ENCODE measurements at regions not wholly inside any gene's neighbourhood (a gene's known extent, or its start where the extent isn't known, plus 50 kb on each side); places are given as distances from the start of the nearest gene placed in this dataset.

- 93 to 95% methylated on average over 2 of the region's 2 CpGs for WGBS, 2 donors
- Histone ChIP-seq H3K9me3 (no peaks in the 10 kb centered on the region), H3K4me1 (no peaks in the 10 kb centered on the region), H3K27ac (no peak overlapping the region), H3K36me3 (ENCODE audit: low read depth, missing control alignments) (no peaks in the 10 kb centered on the region), H3K27me3 (no peaks in the 10 kb centered on the region), H3K4me3 (no peak overlapping the region)
- intact Hi-C loops (cut with DNase I; ENCODE audit: low total_unique reads) = no loop called here
- no peak for DNase-seq
- TF ChIP-seq POLR2A (IDR thresholded peaks at IDR 0.05) = no peak
- TF ChIP-seq CTCF (IDR thresholded peaks at IDR 0.05) = no peak
These were observed 231.2 kb downstream of the GPAT3 start for GRCh38 chr4:83767067-83767466.

GRCh38 chr4:83759611-83760010, 223.7 kb downstream of the GPAT3 start:
- H3K4me1 ChIP-seq = no peaks in the 10 kb centered on the region
- H3K4me3 ChIP-seq = no peak overlapping the region
- TF ChIP-seq POLR2A (IDR thresholded peaks at IDR 0.05) = no peak
- no peaks in the 10 kb centered on the region for H3K9me3 ChIP-seq
- 89 to 95% methylated on average over 5 of the region's 5 CpGs for WGBS, 2 donors
- intact Hi-C loops (cut with DNase I; ENCODE audit: low total_unique reads) = no loop called here
- no peaks in the 10 kb centered on the region for H3K27me3 ChIP-seq
- DNase-seq = no peak
- H3K27ac ChIP-seq = no peak overlapping the region
- no peaks in the 10 kb centered on the region for H3K36me3 ChIP-seq (ENCODE audit: low read depth, missing control alignments)

GRCh38 chr4:83758285-83758684, 222.4 kb downstream of the GPAT3 start:
- 64 to 92% methylated on average over 1 of the region's 1 CpG for whole genome bisulfite sequencing, 2 donors
- no peaks in the 10 kb centered on the region for H3K36me3 ChIP-seq (ENCODE audit: low read depth, missing control alignments)
- intact Hi-C loops (cut with DNase I; ENCODE audit: low total_unique reads) = no loop called here
- no peak overlapping the region for H3K4me3 ChIP-seq
- no peaks in the 10 kb centered on the region for H3K27me3 ChIP-seq
- H3K4me1 ChIP-seq = no peaks in the 10 kb centered on the region
- DNase-seq = no peak
- no peak for TF ChIP-seq POLR2A (IDR thresholded peaks at IDR 0.05)
- no peak for TF ChIP-seq CTCF (IDR thresholded peaks at IDR 0.05)
- H3K9me3 ChIP-seq = no peaks in the 10 kb centered on the region
- H3K27ac ChIP-seq = no peak overlapping the region

GRCh38 chr4:83757121-83757621, 221.3 kb downstream of the GPAT3 start:
- WGBS, 2 donors = 50% methylated on average over 2 of the region's 2 CpGs
- Histone ChIP-seq H3K36me3 (ENCODE audit: low read depth, missing control alignments) (no peaks in the 10 kb centered on the region), H3K9me3 (no peaks in the 10 kb centered on the region), H3K27me3 (no peaks in the 10 kb centered on the region), H3K4me1 (no peaks in the 10 kb centered on the region), H3K27ac (no peak overlapping the region), H3K4me3 (no peak overlapping the region)
- DNase-seq = no peak
- intact Hi-C loops (cut with DNase I; ENCODE audit: low total_unique reads) = no loop called here
- no peak for TF ChIP-seq POLR2A (IDR thresholded peaks at IDR 0.05)
- TF ChIP-seq CTCF (IDR thresholded peaks at IDR 0.05) = no peak

- Histone ChIP-seq H3K27ac (no peak overlapping the region), H3K4me1 (no peaks in the 10 kb centered on the region), H3K4me3 (no peak overlapping the region), H3K27me3 (no peaks in the 10 kb centered on the region), H3K36me3 (ENCODE audit: low read depth, missing control alignments) (no peaks in the 10 kb centered on the region), H3K9me3 (no peaks in the 10 kb centered on the region)
- intact Hi-C loops (cut with DNase I; ENCODE audit: low total_unique reads) = no loop called here
- no peak for DNase-seq
- WGBS, 2 donors = 58 to 81% methylated on average over 2 of the region's 2 CpGs
- TF ChIP-seq CTCF (IDR thresholded peaks at IDR 0.05) (no peak), POLR2A (IDR thresholded peaks at IDR 0.05) (no peak)
These were observed 217.4 kb downstream of the GPAT3 start for GRCh38 chr4:83753260-83753659.

Measured in testis (tissue), 2 donors.